K562 (cell line): ENCODE measurements at regions not wholly inside any gene's neighbourhood (a gene's known extent, or its start where the extent isn't known, plus 50 kb on each side); places are given as distances from the start of the nearest gene placed in this dataset.

ENCODE experiments used
- ATAC-seq: fragments of 200-7000 bp; cut with Tn5 transposase; 3 replicates; pipeline ENCODE4 v1.9.1; 2020; ENCODE audit warnings: moderate library complexity
- BruUV-seq: library from RNA; stranded (reverse); fragments of 400-500 nt; replicated peaks from 2 replicates; lab custom pipeline; 2021; lab: Mats Ljungman, UMichigan
- CTCF ChIA-PET: fragments of 300-600 bp; formaldehyde crosslinking; extraction: SDS; loops from one replicate; lab custom pipeline; 2021; ENCODE audit warnings: low intra/inter-chr PET ratio; lab: Yijun Ruan, JAX
- POLR2A ChIA-PET: fragments of 300-600, 350-650 bp; sonication (Branson Sonifier 250); formaldehyde crosslinking; extraction: SDS; loops from one replicate; lab custom pipeline; 2021; ENCODE audit warnings: antibody characterized with exemption, inconsistent platforms; lab: Yijun Ruan, JAX
- DNase-seq, 4 experiments: peaks; one replicate each; pipeline versions ENCODE4 v3.0.0 to v3.0.0-alpha.2; 2011 to 2018; ENCODE audit warnings: low spot score in 3 of 4, mixed read lengths in 3 of 4; ENCODE audit errors: extremely low read depth in 1 of 4
- FAIRE-seq: peaks from 2 replicates; lab custom pipeline; 2011; peaks lifted over from hg19 to GRCh38; lab: Jason Lieb, UNC
- H2AFZ ChIP-seq: 2 replicates; pipeline ENCODE4 v1.6.0; 2011; ENCODE audit warnings: low read depth, low read length, control low read depth, inconsistent platforms
- H3K27ac ChIP-seq: fragments of 200-600 bp; 3 replicates; pipeline ENCODE4 v1.8.0; 2011; ENCODE audit warnings: low read depth, mild to moderate bottlenecking, control low read depth, inconsistent platforms, low read length, moderate library complexity, mixed read lengths; ENCODE audit errors: extremely low read depth
- H3K27me3 ChIP-seq, 2 experiments: fragments of 300-600 bp in 1 of 2; 2 replicates in 1 of 2; 3 replicates in 1 of 2; pipeline versions ENCODE4 v1.6.0 to v1.8.0; 2011; ENCODE audit warnings: inconsistent platforms in 2 of 2, low read length in 2 of 2, mild to moderate bottlenecking in 1 of 2, mixed read lengths in 1 of 2, moderate library complexity in 1 of 2; ENCODE audit not compliant: control insufficient read depth in 2 of 2, insufficient read depth in 2 of 2
- H3K36me3 ChIP-seq: fragments of 300-600 bp; 3 replicates; pipeline ENCODE4 v1.8.0; 2011; ENCODE audit warnings: mild to moderate bottlenecking, low read length, inconsistent platforms; ENCODE audit not compliant: control insufficient read depth, insufficient read depth
- H3K4me1 ChIP-seq, 2 experiments: fragments of 200-600 bp in 1 of 2; replicated peaks in 1 of 2; 2 replicates in 1 of 2; 3 replicates in 1 of 2; pipeline versions ENCODE4 v1.5.1 to v1.8.0; 2011; ENCODE audit warnings: inconsistent platforms in 2 of 2, low read length in 2 of 2, mild to moderate bottlenecking in 1 of 2, mixed read lengths in 1 of 2, moderate library complexity in 1 of 2; ENCODE audit not compliant: control insufficient read depth in 2 of 2, insufficient read depth in 2 of 2
- H3K4me2 ChIP-seq: 2 replicates; pipeline ENCODE4 v1.6.1; 2011; ENCODE audit warnings: low read length, control low read depth, inconsistent platforms, mixed read lengths; ENCODE audit not compliant: insufficient read depth
- H3K4me3 ChIP-seq: fragments of 200-600 bp; sonication (generic), shearing (Covaris generic); 2 replicates; pipeline ENCODE4 v1.5.1; 2016; ENCODE audit warnings: control low read depth, inconsistent platforms
- H3K79me2 ChIP-seq: fragments of 200-600 bp; 3 replicates; pipeline ENCODE4 v1.8.0; 2011; ENCODE audit warnings: low read length, inconsistent platforms; ENCODE audit not compliant: control insufficient read depth, insufficient read depth
- H3K9ac ChIP-seq, 2 experiments: 2 replicates each; pipeline versions ENCODE4 v1.6.0 to v1.6.1; 2011; ENCODE audit warnings: low read depth in 2 of 2, low read length in 2 of 2, control low read depth in 1 of 2, inconsistent platforms in 1 of 2, mild to moderate bottlenecking in 1 of 2, mixed read lengths in 1 of 2; ENCODE audit not compliant: insufficient read depth in 1 of 2
- H3K9me1 ChIP-seq: one replicate; pipeline ENCODE4 v1.6.0; 2011; ENCODE audit warnings: inconsistent platforms, mild to moderate bottlenecking, low read length, moderate library complexity; ENCODE audit not compliant: control insufficient read depth, insufficient read depth
- H3K9me3 ChIP-seq: replicated peaks from 2 replicates; pipeline ENCODE4 v1.5.1; 2011; ENCODE audit warnings: low read depth, low read length, inconsistent platforms; ENCODE audit not compliant: control insufficient read depth, insufficient read depth
- H4K20me1 ChIP-seq: replicated peaks from 2 replicates; pipeline ENCODE4 v1.6.1; 2011; ENCODE audit warnings: low read length, inconsistent platforms, mixed read lengths; ENCODE audit not compliant: control insufficient read depth, insufficient read depth
- GATAD2B ChIP-seq: fragments of 450-650 bp; IDR thresholded peaks from 2 replicates; pipeline ENCODE4 v1.6.1; 2017; ENCODE audit warnings: mild to moderate bottlenecking, borderline replicate concordance
- GTF2F1 ChIP-seq: IDR thresholded peaks from 2 replicates; pipeline ENCODE4 v1.6.1; 2011; ENCODE audit warnings: low read depth, low read length, improper control_type of control experiment
- MCM5 ChIP-seq: fragments of 450-650 bp; IDR thresholded peaks from 2 replicates; pipeline ENCODE4 v1.6.1; 2016; ENCODE audit warnings: low read depth
- MEF2D ChIP-seq: conservative IDR thresholded peaks from 2 replicates; pipeline ENCODE4 v1.6.1; 2016; ENCODE audit warnings: low read depth, missing genetic modification characterization, missing compliant biosample characterization
- MIER1 ChIP-seq: fragments of 450-650 bp; IDR thresholded peaks from 2 replicates; pipeline ENCODE4 v1.6.1; 2016; ENCODE audit warnings: antibody characterized with exemption, mild to moderate bottlenecking, low read depth
- SRSF1 ChIP-seq: fragments of 200-400 bp; formaldehyde crosslinking; IDR thresholded peaks from 2 replicates; pipeline ENCODE4 v1.6.1; 2017; ENCODE audit warnings: mild to moderate bottlenecking, low read depth, low read length, moderate library complexity
- TEAD4 ChIP-seq, 2 experiments: sonication (generic) in 1 of 2; formaldehyde crosslinking in 1 of 2; IDR thresholded peaks; 2 replicates each; pipeline versions ENCODE4 v1.6.1 to v1.8.0; 2012 to 2022; ENCODE audit warnings: borderline replicate concordance in 1 of 2, inconsistent platforms in 1 of 2, low read length in 1 of 2, mild to moderate bottlenecking in 1 of 2, missing genetic modification reagents in 1 of 2
- THAP12 ChIP-seq: fragments of 250-450 bp; sonication (Bioruptor Pico); IDR thresholded peaks from 2 replicates; pipeline ENCODE4 v1.9.0; 2021; ENCODE audit warnings: mild to moderate bottlenecking, inconsistent platforms
- VEZF1 ChIP-seq: fragments of 200-800 bp; sonication (Bioruptor generic); IDR thresholded peaks from 2 replicates; pipeline ENCODE4 v1.6.1; 2017; ENCODE audit warnings: missing genetic modification characterization, missing compliant biosample characterization
- ZNF445 ChIP-seq: fragments of 250-450 bp; sonication (Bioruptor Pico); IDR thresholded peaks from 2 replicates; pipeline ENCODE4 v1.4.0; 2020; ENCODE audit warnings: low read depth, mild to moderate bottlenecking, moderate library complexity
- WGBS: fragments of 100-300 bp; shearing (Covaris generic); methylation state at CpG from one replicate; pipeline ENCODE4 v1.1.6; 2016; ENCODE audit warnings: low coverage, mixed read lengths; ENCODE audit not compliant: insufficient coverage; ENCODE audit errors: missing lambda C conversion rate; 5-methylcytosine and 5-hydroxymethylcytosine counted together
- in situ Hi-C: fragments of 300-500 bp; cut with MboI; formaldehyde crosslinking; loops from 4 replicates; pipeline ENCODE4 v1.15.0; 2018; ENCODE audit warnings: inconsistent platforms, mixed read lengths
- intact Hi-C: fragments of 100-400 bp; cut with micrococcal nuclease; formaldehyde crosslinking; loops from 2 replicates; pipeline ENCODE4 v1.14.2; 2022

- H4K20me1 ChIP-seq: peaks cover 11% of the 10 kb centered on the region
- H3K79me2 ChIP-seq: no peaks in the 10 kb centered on the region
- WGBS: 0% methylated on average over 7 of the region's 7 CpGs
- H3K27ac ChIP-seq: no peak overlapping the region
- CTCF ChIA-PET: no interaction called here
- no peak overlapping the region for H3K9ac ChIP-seq
- H3K27me3 ChIP-seq: peaks cover 55 to 61% of the 10 kb centered on the region in 2 experiments
- DNase-seq: peak in 1 of 4 experiments; percentile 6
- TF ChIP-seq TEAD4 (IDR thresholded peaks at IDR 0.05; ENCODE audit: low read length): no peak
- TF ChIP-seq TEAD4 (CRISPR knock-in tag; IDR thresholded peaks at IDR 0.05; ENCODE audit: borderline replicate concordance): no peak
- TF ChIP-seq THAP12 (CRISPR knock-in tag): no peak
- no peak for TF ChIP-seq GTF2F1
- no peak for TF ChIP-seq MCM5
- TF ChIP-seq VEZF1 (CRISPR knock-in tag): no peak
- no peak for TF ChIP-seq MIER1
- TF ChIP-seq SRSF1: no peak
- no peak for TF ChIP-seq ZNF445
- TF ChIP-seq GATAD2B: no peak
- no peak for TF ChIP-seq MEF2D (tag)
- in situ Hi-C loops (no loop called here), intact Hi-C loops (no loop called here)
- POLR2A ChIA-PET: interaction anchor here (0.9 kb wide), 1 partner anchor 79 kb away, joined by 5 read pairs; no protein-coding TSS in a partner anchor
- no TSS peak for BruUV-seq
- no peaks in the 10 kb centered on the region for H3K4me1 ChIP-seq
- H3K4me3 ChIP-seq: no peak overlapping the region
- no peaks in the 10 kb centered on the region for H3K9me3 ChIP-seq
- FAIRE-seq: no peak
- no peaks in the 10 kb centered on the region for H3K9me1 ChIP-seq
- H3K4me2 ChIP-seq: no peak overlapping the region
- ATAC-seq: no peak
- H3K36me3 ChIP-seq: no peaks in the 10 kb centered on the region
- no peak overlapping the region for H2AFZ ChIP-seq
Measured at GRCh38 chr1:228974273-228974672, 239.0 kb downstream of the RHOU start.
